ENCODE measurements at regions not wholly inside any gene's neighbourhood (a gene's known extent, or its start where the extent isn't known, plus 50 kb on each side); places are given as distances from the start of the nearest gene placed in this dataset.

DNA sequence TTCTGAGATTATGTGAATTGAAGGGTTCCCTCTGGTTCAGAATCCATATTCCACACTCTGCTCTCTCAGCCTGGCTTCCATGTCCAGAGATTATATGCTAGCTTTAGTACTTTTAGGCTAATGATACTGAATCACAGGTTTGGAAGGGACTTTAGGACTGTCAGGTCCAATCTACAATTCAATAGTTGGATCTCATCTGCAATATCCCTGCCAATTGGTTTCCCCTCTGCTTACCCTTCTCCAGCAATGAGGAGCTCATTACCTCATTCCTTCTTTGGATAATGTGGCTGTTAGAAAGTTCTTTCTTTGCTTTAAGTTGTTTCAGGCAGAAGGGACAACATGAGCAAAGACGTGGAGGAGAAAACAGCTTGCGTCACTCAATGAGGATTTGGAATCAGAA lies 245.3 kb downstream of the PLPP3 start:
- Histone ChIP-seq H3K9ac (replicated peaks in 1 of 4; ENCODE audit: extremely low read depth in 1 of 4, low read depth in 3 of 4, low read length in 3 of 4) (no peak overlapping the region), H4K20me1 (replicated peaks in 1 of 2; ENCODE audit: control insufficient read depth in 1 of 2, insufficient read depth in 2 of 2, low read length in 2 of 2) (no peaks in the 10 kb centered on the region), H3K4me2 (ENCODE audit: insufficient read depth in 1 of 2, low read depth in 2 of 2, low read length in 2 of 2) (no peak overlapping the region), H3K36me3 (ENCODE audit: control insufficient read depth in 2 of 4, insufficient read depth in 4 of 4, low read length in 3 of 4) (no peaks in the 10 kb centered on the region), H3K14ac (ENCODE audit: insufficient read length) (no peak overlapping the region), H2BK20ac (ENCODE audit: low read length) (no peak overlapping the region), H2AK5ac (ENCODE audit: low read depth, low read length) (no peak overlapping the region), H3K23ac (ENCODE audit: insufficient read length) (no peak overlapping the region), H3K56ac (replicated peaks; ENCODE audit: insufficient read length, low read depth, low read length) (no peak overlapping the region), H3K27ac (ENCODE audit: low read depth, low read length) (no peak overlapping the region), H3K4ac (replicated peaks; ENCODE audit: insufficient read length, low read depth, low read length) (no peak overlapping the region), H3K27me3 (replicated peaks in 1 of 4; ENCODE audit: control insufficient read depth in 3 of 4, extremely low read depth in 1 of 4, insufficient read depth in 3 of 4, low read length in 3 of 4) (no peaks in the 10 kb centered on the region), H3K18ac (ENCODE audit: extremely low read depth, low read length) (no peak overlapping the region), H2BK15ac (ENCODE audit: low read length) (no peak overlapping the region), H2BK12ac (ENCODE audit: low read depth, low read length) (no peak overlapping the region), H3K79me2 (ENCODE audit: control insufficient read depth in 1 of 2, insufficient read depth in 2 of 2, low read length in 2 of 2) (no peaks in the 10 kb centered on the region), H3K4me3 (ENCODE audit: extremely low read depth in 1 of 4, insufficient read depth in 2 of 4, low read depth in 3 of 4, low read length in 4 of 4) (no peak overlapping the region), H3K23me2 (ENCODE audit: low read depth, low read length) (no peaks in the 10 kb centered on the region), H3K9me3 (ENCODE audit: insufficient read depth in 2 of 2, low read depth in 1 of 2, low read length in 1 of 2) (no peaks in the 10 kb centered on the region), H2BK120ac (replicated peaks; ENCODE audit: low read depth, low read length) (no peak overlapping the region), H3K4me1 (replicated peaks in 1 of 4; ENCODE audit: control insufficient read depth in 3 of 4, insufficient read depth in 4 of 4, low read length in 3 of 4) (peaks cover 0 to 2% (median 0%) of the 10 kb centered on the region in 4 experiments; a peak in 3 of 7 replicates), H4K8ac (ENCODE audit: extremely low read depth, insufficient read depth, low read length) (no peak overlapping the region), H2AFZ (ENCODE audit: low read length) (no peak overlapping the region), H4K5ac (ENCODE audit: insufficient read length, low read depth, low read length) (no peak overlapping the region), H3K79me1 (ENCODE audit: low read depth, low read length) (no peaks in the 10 kb centered on the region), H2BK5ac (ENCODE audit: low read depth, low read length) (no peak overlapping the region), H4K91ac (replicated peaks; ENCODE audit: insufficient read length, low read length) (no peak overlapping the region)
- POLR2A ChIA-PET (ENCODE audit: partially characterized antibody): no interaction called here
- TF ChIP-seq HDAC6 (IDR thresholded peaks at IDR 0.05; ENCODE audit: low read depth, low read length) (no peak), CREB1 (IDR thresholded peaks at IDR 0.05) (no peak), HDAC2 (IDR thresholded peaks at IDR 0.05; ENCODE audit: borderline replicate concordance in 1 of 2, low read depth in 2 of 2, low read length in 2 of 2) (no peak), RAD21 (IDR thresholded peaks at IDR 0.05 in 1 of 2, conservative IDR thresholded peaks at IDR 0.05 in 1 of 2; ENCODE audit: low read depth in 2 of 2, low read length in 2 of 2) (no peak), RBBP5 (IDR thresholded peaks at IDR 0.05; ENCODE audit: borderline replicate concordance, low read depth, low read length) (no peak), CHD1 (IDR thresholded peaks at IDR 0.05; ENCODE audit: low read depth, low read length) (no peak)
- DNase-seq (ENCODE audit: low read depth in 1 of 2, low spot score in 2 of 2): no peak
- no peak for FAIRE-seq
- CTCF ChIA-PET (ENCODE audit: partially characterized antibody): interaction anchor here (0.6 to 1.4 kb wide), 2 partner anchors 12 to 252 kb away, joined by 3 read pairs; no protein-coding TSS in a partner anchor
- 84% methylated on average over 2 of the region's 2 CpGs; no CpG with 5 or more reads in 1 of the 2 experiments for WGBS, 2 experiments (ENCODE audit: extremely low coverage in 1 of 2, insufficient coverage in 1 of 2, insufficient read length in 1 of 2, insufficient replicate concordance in 2 of 2, low coverage in 1 of 2, low lambda C conversion rate in 2 of 2, missing lambda C conversion rate in 1 of 2)
